ENCODE measurements at regions not wholly inside any gene's neighbourhood (a gene's known extent, or its start where the extent isn't known, plus 50 kb on each side); places are given as distances from the start of the nearest gene placed in this dataset.

GRCh38 chr10:120984221-120984620 is 133.1 kb downstream of the WDR11 start:
- Histone ChIP-seq H3K4me3 (no peak overlapping the region), H3K27ac (ENCODE audit: control insufficient read depth, insufficient read depth) (no peak overlapping the region), H3K9me3 (replicated peaks; ENCODE audit: control insufficient read depth, insufficient read depth, low read length) (no peaks in the 10 kb centered on the region; the same call in 2 of the 3 replicates), H4K20me1 (ENCODE audit: control insufficient read depth, insufficient read depth) (no peaks in the 10 kb centered on the region), H3K9ac (ENCODE audit: control insufficient read depth, insufficient read depth, low read length) (no peak overlapping the region), H3K4me2 (ENCODE audit: control insufficient read depth, insufficient read depth) (no peak overlapping the region), H2AFZ (ENCODE audit: control insufficient read depth, low read depth, low read length) (no peak overlapping the region), H3K4me1 (ENCODE audit: control insufficient read depth, insufficient read depth, low read length) (no peaks in the 10 kb centered on the region), H3K79me2 (ENCODE audit: control insufficient read depth, insufficient read depth, low read length) (no peaks in the 10 kb centered on the region), H3K27me3 (replicated peaks in 1 of 2; ENCODE audit: control insufficient read depth in 2 of 2, insufficient read depth in 2 of 2, low read length in 1 of 2) (peaks cover 0 to 2% of the 10 kb centered on the region in 2 experiments; a peak in 1 of 4 replicates), H3K36me3 (ENCODE audit: control insufficient read depth in 2 of 2, insufficient read depth in 2 of 2, low read length in 1 of 2) (no peaks in the 10 kb centered on the region)
- in situ Hi-C loops (cut with MboI) (no loop called here), intact Hi-C loops (cut with micrococcal nuclease; ENCODE audit: unreplicated experiment) (no loop called here)
- CTCF ChIA-PET = no interaction called here
- RAD21 ChIA-PET (ENCODE audit: unreplicated experiment) = no interaction called here
- no peak for TF ChIP-seq NFIC (IDR thresholded peaks at IDR 0.05; ENCODE audit: low read depth, low read length)
- no peak for TF ChIP-seq ZBTB4 (CRISPR knock-in tag; IDR thresholded peaks at IDR 0.05)
- no peak for TF ChIP-seq STAT3 (IDR thresholded peaks at IDR 0.05; ENCODE audit: low read depth, low read length)
- TF ChIP-seq NFYA (IDR thresholded peaks at IDR 0.05; ENCODE audit: borderline replicate concordance, low read depth, low read length) = no peak
- TF ChIP-seq, protein P1, sequence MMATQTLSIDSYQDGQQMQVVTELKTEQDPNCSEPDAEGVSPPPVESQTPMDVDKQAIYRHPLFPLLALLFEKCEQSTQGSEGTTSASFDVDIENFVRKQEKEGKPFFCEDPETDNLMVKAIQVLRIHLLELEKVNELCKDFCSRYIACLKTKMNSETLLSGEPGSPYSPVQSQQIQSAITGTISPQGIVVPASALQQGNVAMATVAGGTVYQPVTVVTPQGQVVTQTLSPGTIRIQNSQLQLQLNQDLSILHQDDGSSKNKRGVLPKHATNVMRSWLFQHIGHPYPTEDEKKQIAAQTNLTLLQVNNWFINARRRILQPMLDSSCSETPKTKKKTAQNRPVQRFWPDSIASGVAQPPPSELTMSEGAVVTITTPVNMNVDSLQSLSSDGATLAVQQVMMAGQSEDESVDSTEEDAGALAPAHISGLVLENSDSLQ (IDR thresholded peaks at IDR 0.05) = no peak
- TF ChIP-seq NBN (IDR thresholded peaks at IDR 0.05) = no peak
- no peak for TF ChIP-seq SKIL (IDR thresholded peaks at IDR 0.05; ENCODE audit: low read depth, poor library complexity, severe bottlenecking)
- TF ChIP-seq NR2C1 (IDR thresholded peaks at IDR 0.05) = no peak
- SMC1A ChIA-PET (ENCODE audit: uncharacterized antibody, unreplicated experiment) = no interaction called here
- no peak for ATAC-seq
- POLR2A ChIA-PET = no interaction called here
- no TSS peak for BruUV-seq (replicated peaks)
- WGBS (ENCODE audit: insufficient coverage, insufficient replicate concordance, low lambda C conversion rate, missing lambda C conversion rate) = 45% methylated on average over 4 of the region's 4 CpGs
- no peak for DNase-seq (ENCODE audit: low read depth, low spot score)
- no peak for FAIRE-seq

All from GM12878 (cell line).